ENCODE measurements at regions not wholly inside any gene's neighbourhood (a gene's known extent, or its start where the extent isn't known, plus 50 kb on each side); places are given as distances from the start of the nearest gene placed in this dataset.

- H3K27me3 ChIP-seq (ENCODE audit: low read depth): no peaks in the 10 kb centered on the region
- H3K36me3 ChIP-seq: no peaks in the 10 kb centered on the region
- no peak overlapping the region for H3K27ac ChIP-seq (replicated peaks)
- peak; percentile 63 for TF ChIP-seq CTCF (IDR thresholded peaks at IDR 0.05; ENCODE audit: borderline replicate concordance)
- H3K4me3 ChIP-seq: no peak overlapping the region
- intact Hi-C loops (cut with micrococcal nuclease): no loop called here
- DNase-seq: no peak
- no peaks in the 10 kb centered on the region for H3K4me1 ChIP-seq
- peaks cover 5% of the 10 kb centered on the region for H3K9me3 ChIP-seq (replicated peaks)
Measured at GRCh38 chr14:53432378-53432802, 279.3 kb upstream of the DDHD1 start.

- H3K9me3 ChIP-seq (replicated peaks): peaks cover 10% of the 10 kb centered on the region
- intact Hi-C loops (cut with micrococcal nuclease): no loop called here
Measured at GRCh38 chr14:53430870-53431269, 277.7 kb upstream of the DDHD1 start.

GRCh38 chr14:53412819-53413675, 259.9 kb upstream of the DDHD1 start:
- Histone ChIP-seq H3K36me3 (no peaks in the 10 kb centered on the region), H3K4me3 (no peak overlapping the region), H3K27ac (replicated peaks) (no peak overlapping the region), H3K27me3 (ENCODE audit: low read depth) (no peaks in the 10 kb centered on the region), H3K4me1 (peaks cover 20% of the 10 kb centered on the region), H3K9me3 (replicated peaks) (peaks cover 5% of the 10 kb centered on the region)
- intact Hi-C loops (cut with micrococcal nuclease): no loop called here
- peak; percentile 45 for TF ChIP-seq CTCF (IDR thresholded peaks at IDR 0.05; ENCODE audit: borderline replicate concordance)
- no peak for DNase-seq

More at GRCh38 chr14:53430870-53431269, 277.7 kb upstream of the DDHD1 start:
- no peak for DNase-seq
- H3K36me3 ChIP-seq: no peaks in the 10 kb centered on the region
- H3K4me3 ChIP-seq: no peak overlapping the region
- no peak for TF ChIP-seq CTCF (IDR thresholded peaks at IDR 0.05; ENCODE audit: borderline replicate concordance)
- no peaks in the 10 kb centered on the region for H3K27me3 ChIP-seq (ENCODE audit: low read depth)
- H3K27ac ChIP-seq (replicated peaks): no peak overlapping the region
- no peaks in the 10 kb centered on the region for H3K4me1 ChIP-seq

DNA sequence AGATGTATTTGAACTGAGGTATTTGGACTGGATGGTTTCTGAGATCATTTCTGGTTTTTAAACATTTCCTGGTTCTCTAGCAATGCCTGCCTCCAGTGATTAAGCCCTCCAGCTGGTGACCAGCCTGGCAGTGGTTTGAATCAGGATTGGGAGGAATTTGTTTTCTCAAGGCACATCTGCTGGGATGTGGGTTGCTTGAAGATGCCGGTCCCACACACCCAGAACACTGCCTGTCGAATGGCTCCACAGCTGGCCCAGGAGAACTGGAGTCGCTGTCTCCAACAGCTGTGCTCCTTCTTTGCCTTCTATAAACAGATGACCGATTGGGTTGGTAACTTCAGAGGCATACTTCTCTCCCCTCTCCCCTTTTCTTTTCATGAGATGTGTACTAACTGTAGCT, 258.0 kb upstream of the DDHD1 start:
- intact Hi-C loops (cut with micrococcal nuclease): no loop called here
- Histone ChIP-seq H3K27me3 (ENCODE audit: low read depth) (no peaks in the 10 kb centered on the region), H3K36me3 (no peaks in the 10 kb centered on the region), H3K4me1 (peaks cover 21% of the 10 kb centered on the region), H3K9me3 (replicated peaks) (peaks cover 3% of the 10 kb centered on the region), H3K4me3 (no peak overlapping the region), H3K27ac (replicated peaks) (no peak overlapping the region)
- DNase-seq: no peak
- no peak for TF ChIP-seq CTCF (IDR thresholded peaks at IDR 0.05; ENCODE audit: borderline replicate concordance)

- no peaks in the 10 kb centered on the region for H3K27me3 ChIP-seq (ENCODE audit: low read depth)
- no peak for TF ChIP-seq CTCF (IDR thresholded peaks at IDR 0.05; ENCODE audit: borderline replicate concordance)
- H3K27ac ChIP-seq (replicated peaks): peak overlapping the region; percentile 60
- H3K4me3 ChIP-seq: no peak overlapping the region
- intact Hi-C loops (cut with micrococcal nuclease): no loop called here
- no peaks in the 10 kb centered on the region for H3K9me3 ChIP-seq (replicated peaks)
- peaks cover 21% of the 10 kb centered on the region for H3K4me1 ChIP-seq
- H3K36me3 ChIP-seq: no peaks in the 10 kb centered on the region
- DNase-seq: no peak
Measured at GRCh38 chr14:53409969-53410368, 256.8 kb upstream of the DDHD1 start.

Data from left ventricle myocardium inferior (tissue), 1 donor.